Ishikawa (cell line): ENCODE measurements at regions not wholly inside any gene's neighbourhood (a gene's known extent, or its start where the extent isn't known, plus 50 kb on each side); places are given as distances from the start of the nearest gene placed in this dataset.

Experiments used
- CEBPB ChIP-seq: IDR thresholded peaks from 2 replicates; pipeline ENCODE4 v1.6.1; 2012
- CREB1 ChIP-seq: IDR thresholded peaks from 2 replicates; pipeline ENCODE4 v1.6.1; 2012; ENCODE audit warnings: low read depth
- EGR1 ChIP-seq: IDR thresholded peaks from 2 replicates; pipeline ENCODE4 v1.6.1; 2012
- EP300 ChIP-seq: IDR thresholded peaks from 2 replicates; pipeline ENCODE4 v1.6.1; 2012; ENCODE audit warnings: borderline replicate concordance
- MAX ChIP-seq: IDR thresholded peaks from 2 replicates; pipeline ENCODE4 v1.6.1; 2012
- NFIC ChIP-seq: IDR thresholded peaks from 2 replicates; pipeline ENCODE4 v1.6.1; 2012
- RAD21 ChIP-seq: IDR thresholded peaks from 2 replicates; pipeline ENCODE4 v1.6.1; 2012; ENCODE audit warnings: low read depth
- REST ChIP-seq: IDR thresholded peaks from 2 replicates; pipeline ENCODE4 v1.6.1; 2012; ENCODE audit warnings: low read depth, mild to moderate bottlenecking
- TAF1 ChIP-seq: IDR thresholded peaks from 2 replicates; pipeline ENCODE4 v1.6.1; 2012; ENCODE audit warnings: low read depth, mild to moderate bottlenecking
- TCF12 ChIP-seq: IDR thresholded peaks from 2 replicates; pipeline ENCODE4 v1.6.1; 2012; ENCODE audit warnings: low read depth
- TEAD4 ChIP-seq: IDR thresholded peaks from 2 replicates; pipeline ENCODE4 v1.6.1; 2012
- USF1 ChIP-seq: IDR thresholded peaks from 2 replicates; pipeline ENCODE4 v1.6.1; 2012
- YY1 ChIP-seq: IDR thresholded peaks from 2 replicates; pipeline ENCODE4 v1.6.1; 2012; ENCODE audit warnings: low read depth
- ZBTB7A ChIP-seq: IDR thresholded peaks from 2 replicates; pipeline ENCODE4 v1.6.1; 2012; ENCODE audit warnings: low read depth

- TF ChIP-seq NFIC (no peak), TEAD4 (no peak), TCF12 (no peak), TAF1 (no peak), EP300 (no peak), YY1 (no peak), MAX (no peak), CEBPB (no peak), CREB1 (no peak), USF1 (no peak), REST (no peak), EGR1 (no peak), RAD21 (no peak), ZBTB7A (no peak)
These were observed 458.4 kb downstream of the MIAT start for GRCh38 chr22:27115816-27116256.
